Neural cell (in vitro differentiated cells): ENCODE measurements at regions not wholly inside any gene's neighbourhood (a gene's known extent, or its start where the extent isn't known, plus 50 kb on each side); places are given as distances from the start of the nearest gene placed in this dataset.

ENCODE experiments used
- H2AFZ ChIP-seq: fragments of 200-600, 300-800 bp; sonication (generic), shearing (Covaris generic); 2 replicates; pipeline ENCODE4 v1.6.0; 2014; ENCODE audit warnings: low read depth, mild to moderate bottlenecking, antibody characterized with exemption, low read length, moderate library complexity
- H3F3A ChIP-seq: fragments of 200-600 bp; shearing (Covaris generic); 2 replicates; pipeline ENCODE4 v1.6.1; 2016; ENCODE audit warnings: mild to moderate bottlenecking, moderate library complexity, mixed read lengths, antibody characterized with exemption, low read length; ENCODE audit not compliant: insufficient read depth, poor library complexity, severe bottlenecking
- H3K27ac ChIP-seq: fragments of 200-600, 300-800 bp; sonication (generic), shearing (Covaris generic); 2 replicates; pipeline ENCODE4 v1.5.1; 2014; ENCODE audit warnings: mild to moderate bottlenecking, low read length, moderate library complexity
- H3K27me3 ChIP-seq: fragments of 300-800, 200-600 bp; sonication (generic), shearing (Covaris generic); 2 replicates; pipeline ENCODE4 v1.6.0; 2014; ENCODE audit warnings: mild to moderate bottlenecking, low read depth, low read length, moderate library complexity; ENCODE audit not compliant: insufficient read depth
- H3K36me3 ChIP-seq: fragments of 300-800, 200-600 bp; sonication (generic), shearing (Covaris generic); 2 replicates; pipeline ENCODE4 v1.5.1; 2014; ENCODE audit warnings: mild to moderate bottlenecking, antibody characterized with exemption, low read length, moderate library complexity; ENCODE audit not compliant: insufficient read depth
- H3K4me2 ChIP-seq: fragments of 300-800, 200-600 bp; sonication (generic), shearing (Covaris generic); 2 replicates; pipeline ENCODE4 v1.6.0; 2014; ENCODE audit warnings: mild to moderate bottlenecking, low read length
- H3K4me3 ChIP-seq: fragments of 300-800, 200-600 bp; sonication (generic), shearing (Covaris generic); 2 replicates; pipeline ENCODE4 v1.5.1; 2014; ENCODE audit warnings: mild to moderate bottlenecking, low read length, moderate library complexity
- H3K79me2 ChIP-seq: fragments of 200-600 bp; shearing (Covaris generic); replicated peaks from 2 replicates; pipeline ENCODE4 v1.6.0; 2014; ENCODE audit warnings: mild to moderate bottlenecking, low read length, moderate library complexity; ENCODE audit not compliant: insufficient read depth
- H3K9ac ChIP-seq: fragments of 300-800, 200-600 bp; sonication (generic), shearing (Covaris generic); 2 replicates; pipeline ENCODE4 v1.6.1; 2016; ENCODE audit warnings: mild to moderate bottlenecking, low read length, mixed read lengths
- H3K9me2 ChIP-seq: fragments of 200-600 bp; shearing (Covaris generic); 2 replicates; pipeline ENCODE4 v1.6.1; 2016; ENCODE audit warnings: mild to moderate bottlenecking, low read length, mixed read lengths; ENCODE audit not compliant: insufficient read depth
- H3K9me3 ChIP-seq: fragments of 200-600, 300-800 bp; sonication (generic), shearing (Covaris generic); 2 replicates; pipeline ENCODE4 v1.6.1; 2016; ENCODE audit warnings: mild to moderate bottlenecking, mixed run types, low read length, moderate library complexity, mixed read lengths
- H4K20me1 ChIP-seq: fragments of 200-600 bp; shearing (Covaris generic); 2 replicates; pipeline ENCODE4 v1.6.1; 2016; ENCODE audit warnings: mild to moderate bottlenecking, mixed run types; ENCODE audit not compliant: insufficient read depth
- CTCF ChIP-seq: fragments of 450-650 bp; IDR thresholded peaks from 2 replicates; pipeline ENCODE4 v1.5.1; 2014; ENCODE audit warnings: antibody characterized with exemption, mild to moderate bottlenecking, moderate library complexity; ENCODE audit not compliant: poor library complexity, severe bottlenecking
- EP300 ChIP-seq: fragments of 450-650 bp; conservative IDR thresholded peaks from 2 replicates; pipeline ENCODE4 v1.6.1; 2014; ENCODE audit warnings: antibody characterized with exemption, mild to moderate bottlenecking, moderate library complexity; ENCODE audit not compliant: poor library complexity, severe bottlenecking
- EZH2 ChIP-seq: fragments of 200-600, 300-800 bp; shearing (Covaris generic), sonication (generic); IDR thresholded peaks from 2 replicates; pipeline ENCODE4 v1.6.1; 2014; ENCODE audit warnings: antibody characterized with exemption, low read length, borderline replicate concordance, mild to moderate bottlenecking; ENCODE audit not compliant: insufficient read depth, poor library complexity, severe bottlenecking
- MXI1 ChIP-seq: fragments of 450-650 bp; conservative IDR thresholded peaks from 2 replicates; pipeline ENCODE4 v1.6.1; 2014; ENCODE audit warnings: antibody characterized with exemption, mild to moderate bottlenecking; ENCODE audit not compliant: poor library complexity, severe bottlenecking
- POLR2AphosphoS5 ChIP-seq: IDR thresholded peaks from 2 replicates; pipeline ENCODE4 v1.6.1; 2012
- RAD21 ChIP-seq: fragments of 450-650 bp; conservative IDR thresholded peaks from 2 replicates; pipeline ENCODE4 v1.6.1; 2014; ENCODE audit warnings: antibody characterized with exemption, mild to moderate bottlenecking, moderate library complexity
- SMC3 ChIP-seq: fragments of 450-650 bp; conservative IDR thresholded peaks from 2 replicates; pipeline ENCODE4 v1.6.1; 2014; ENCODE audit warnings: antibody characterized with exemption, mild to moderate bottlenecking, moderate library complexity; ENCODE audit not compliant: poor library complexity
- TAF1 ChIP-seq: IDR thresholded peaks from 2 replicates; pipeline ENCODE4 v1.6.1; 2012; ENCODE audit warnings: low read depth
- TF ChIP-seq, protein P1 (sequence below): IDR thresholded peaks from 2 replicates; pipeline ENCODE4 v1.6.1; 2012; ENCODE audit warnings: borderline replicate concordance

DNA sequence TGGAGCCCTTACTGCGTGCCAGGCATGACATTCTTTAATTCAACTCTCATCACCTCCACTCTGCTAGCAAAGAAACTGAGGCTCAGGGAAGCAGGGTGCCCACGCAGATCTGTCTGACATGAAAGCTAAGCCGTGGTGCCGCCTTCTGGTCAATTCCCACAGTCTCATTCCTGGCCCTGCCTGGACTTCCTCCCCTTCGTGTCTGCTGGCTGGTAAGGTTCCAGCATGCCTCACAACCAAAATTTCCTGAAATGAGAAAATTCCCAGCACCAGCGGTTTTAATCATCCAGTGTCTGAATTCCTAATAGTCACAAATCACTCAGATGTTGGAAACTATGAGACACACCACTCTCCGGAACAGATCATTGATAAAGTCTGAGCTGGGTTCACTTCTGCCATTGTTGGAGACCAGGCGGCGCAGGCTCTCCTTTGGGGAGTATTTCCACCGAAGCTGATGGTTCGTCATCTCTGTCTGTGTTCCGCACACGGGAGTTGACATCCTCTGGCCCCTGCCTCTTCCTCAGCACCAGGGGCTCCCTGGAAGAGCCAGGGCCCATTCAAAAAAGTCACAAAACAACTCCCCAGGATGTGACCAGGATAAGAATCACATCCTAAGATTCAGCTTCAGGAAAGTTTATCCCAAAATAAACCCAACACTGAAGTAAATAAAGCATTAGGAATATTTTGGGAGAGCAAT lies 167.7 kb downstream of the PLPP3 start:
- H2AFZ ChIP-seq: no peak overlapping the region
- H3K4me3 ChIP-seq: no peak overlapping the region
- TF ChIP-seq TAF1 (no peak), CTCF (no peak), MXI1 (no peak), RAD21 (no peak), EZH2 (no peak), EP300 (no peak), SMC3 (no peak), POLR2AphosphoS5 (no peak)
- TF ChIP-seq, protein P1, sequence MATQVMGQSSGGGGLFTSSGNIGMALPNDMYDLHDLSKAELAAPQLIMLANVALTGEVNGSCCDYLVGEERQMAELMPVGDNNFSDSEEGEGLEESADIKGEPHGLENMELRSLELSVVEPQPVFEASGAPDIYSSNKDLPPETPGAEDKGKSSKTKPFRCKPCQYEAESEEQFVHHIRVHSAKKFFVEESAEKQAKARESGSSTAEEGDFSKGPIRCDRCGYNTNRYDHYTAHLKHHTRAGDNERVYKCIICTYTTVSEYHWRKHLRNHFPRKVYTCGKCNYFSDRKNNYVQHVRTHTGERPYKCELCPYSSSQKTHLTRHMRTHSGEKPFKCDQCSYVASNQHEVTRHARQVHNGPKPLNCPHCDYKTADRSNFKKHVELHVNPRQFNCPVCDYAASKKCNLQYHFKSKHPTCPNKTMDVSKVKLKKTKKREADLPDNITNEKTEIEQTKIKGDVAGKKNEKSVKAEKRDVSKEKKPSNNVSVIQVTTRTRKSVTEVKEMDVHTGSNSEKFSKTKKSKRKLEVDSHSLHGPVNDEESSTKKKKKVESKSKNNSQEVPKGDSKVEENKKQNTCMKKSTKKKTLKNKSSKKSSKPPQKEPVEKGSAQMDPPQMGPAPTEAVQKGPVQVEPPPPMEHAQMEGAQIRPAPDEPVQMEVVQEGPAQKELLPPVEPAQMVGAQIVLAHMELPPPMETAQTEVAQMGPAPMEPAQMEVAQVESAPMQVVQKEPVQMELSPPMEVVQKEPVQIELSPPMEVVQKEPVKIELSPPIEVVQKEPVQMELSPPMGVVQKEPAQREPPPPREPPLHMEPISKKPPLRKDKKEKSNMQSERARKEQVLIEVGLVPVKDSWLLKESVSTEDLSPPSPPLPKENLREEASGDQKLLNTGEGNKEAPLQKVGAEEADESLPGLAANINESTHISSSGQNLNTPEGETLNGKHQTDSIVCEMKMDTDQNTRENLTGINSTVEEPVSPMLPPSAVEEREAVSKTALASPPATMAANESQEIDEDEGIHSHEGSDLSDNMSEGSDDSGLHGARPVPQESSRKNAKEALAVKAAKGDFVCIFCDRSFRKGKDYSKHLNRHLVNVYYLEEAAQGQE: no peak
- H3F3A ChIP-seq: no peaks in the 10 kb centered on the region
- H3K9ac ChIP-seq: no peak overlapping the region
- H3K9me2 ChIP-seq: no peaks in the 10 kb centered on the region
- H3K36me3 ChIP-seq: no peaks in the 10 kb centered on the region
- no peak overlapping the region for H3K27ac ChIP-seq
- H4K20me1 ChIP-seq: no peaks in the 10 kb centered on the region
- no peak overlapping the region for H3K4me2 ChIP-seq
- no peaks in the 10 kb centered on the region for H3K79me2 ChIP-seq
- H3K9me3 ChIP-seq: no peaks in the 10 kb centered on the region
- no peaks in the 10 kb centered on the region for H3K27me3 ChIP-seq

DNA sequence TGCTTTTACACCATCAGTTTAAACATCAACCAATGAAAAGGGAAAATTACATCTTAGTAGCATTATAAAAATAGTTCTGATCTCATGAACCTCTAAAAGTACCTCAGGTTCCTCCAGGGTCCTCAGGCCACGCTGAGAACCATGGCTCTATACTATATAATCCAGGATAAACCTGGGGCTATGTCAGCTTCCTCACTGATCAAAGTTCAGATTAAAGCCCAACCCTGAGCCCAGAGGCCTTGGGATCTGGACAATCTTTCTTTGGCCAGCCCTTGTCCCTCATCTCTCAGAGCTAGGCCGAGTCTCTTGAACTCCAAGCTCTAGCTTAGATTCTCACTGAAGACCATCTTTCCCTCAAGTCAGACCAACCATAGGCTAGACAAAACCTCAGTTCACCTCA lies 168.3 kb downstream of the PLPP3 start:
- Histone ChIP-seq H3K4me2 (no peak overlapping the region), H3K4me3 (no peak overlapping the region)

More for the DNA sequence above, 168.3 kb downstream of the PLPP3 start:
- Histone ChIP-seq H3K27ac (no peak overlapping the region), H2AFZ (no peak overlapping the region), H4K20me1 (no peaks in the 10 kb centered on the region), H3K9me3 (no peaks in the 10 kb centered on the region), H3F3A (no peaks in the 10 kb centered on the region), H3K27me3 (no peaks in the 10 kb centered on the region), H3K9ac (no peak overlapping the region), H3K36me3 (no peaks in the 10 kb centered on the region), H3K9me2 (no peaks in the 10 kb centered on the region), H3K79me2 (no peaks in the 10 kb centered on the region)
- TF ChIP-seq TAF1 (no peak), EZH2 (no peak), SMC3 (no peak), RAD21 (no peak), POLR2AphosphoS5 (no peak), CTCF (no peak), MXI1 (no peak), EP300 (no peak)
- TF ChIP-seq, protein P1: no peak
